Body of pancreas (tissue), 4 donors: ENCODE measurements at regions not wholly inside any gene's neighbourhood (a gene's known extent, or its start where the extent isn't known, plus 50 kb on each side); places are given as distances from the start of the nearest gene placed in this dataset.

Source experiments
- CTCF ChIP-seq, 7 experiments: fragments of 450-650 bp in 4 of 7; fragments of 200-600 bp in 3 of 7; sonication (generic) in 3 of 7; IDR thresholded peaks; one replicate each; pipeline ENCODE4 v1.5.1; 2016 to 2019; ENCODE audit warnings: antibody characterized with exemption in 7 of 7
- POLR2A ChIP-seq, 3 donors: fragments of 450-650 bp; IDR thresholded peaks; one replicate each; pipeline ENCODE4 v1.6.1; 2016; ENCODE audit warnings: antibody characterized with exemption in 3 of 3, mild to moderate bottlenecking in 2 of 3

- no peak for TF ChIP-seq POLR2A (IDR thresholded peaks at IDR 0.05)
- no peak for TF ChIP-seq CTCF (IDR thresholded peaks at IDR 0.05)
These were observed 106.1 kb downstream of the LITAF start for GRCh38 chr16:11480634-11481033.
